ENCODE measurements at regions not wholly inside any gene's neighbourhood (a gene's known extent, or its start where the extent isn't known, plus 50 kb on each side); places are given as distances from the start of the nearest gene placed in this dataset.

DNA sequence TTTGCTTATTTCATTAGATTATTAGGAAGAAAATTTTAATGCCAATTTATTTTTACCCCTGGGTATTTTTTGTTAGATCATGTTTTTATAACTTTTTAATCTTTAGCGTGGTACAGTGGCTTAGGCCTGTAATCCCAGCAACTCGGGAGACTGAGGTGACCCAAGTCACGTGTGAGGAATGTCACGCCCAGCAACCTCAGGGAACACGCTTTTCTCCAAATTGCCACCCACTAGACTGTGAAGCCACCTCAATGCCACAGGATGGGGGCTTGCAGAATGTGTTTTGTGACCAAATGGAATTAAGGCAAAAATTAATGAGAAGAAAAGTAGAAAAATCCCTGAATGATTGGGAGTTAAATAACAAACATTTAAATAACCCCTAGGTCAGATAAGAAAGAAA lies 141.8 kb downstream of the LAT start:
- no peak for TF ChIP-seq CTCF (IDR thresholded peaks at IDR 0.05)
- no peak for TF ChIP-seq POLR2A (IDR thresholded peaks at IDR 0.05)
- no peak for TF ChIP-seq POLR2AphosphoS5 (IDR thresholded peaks at IDR 0.05)

Measured in transverse colon (tissue), 4 donors.